ENCODE measurements at regions not wholly inside any gene's neighbourhood (a gene's known extent, or its start where the extent isn't known, plus 50 kb on each side); places are given as distances from the start of the nearest gene placed in this dataset.

DNA sequence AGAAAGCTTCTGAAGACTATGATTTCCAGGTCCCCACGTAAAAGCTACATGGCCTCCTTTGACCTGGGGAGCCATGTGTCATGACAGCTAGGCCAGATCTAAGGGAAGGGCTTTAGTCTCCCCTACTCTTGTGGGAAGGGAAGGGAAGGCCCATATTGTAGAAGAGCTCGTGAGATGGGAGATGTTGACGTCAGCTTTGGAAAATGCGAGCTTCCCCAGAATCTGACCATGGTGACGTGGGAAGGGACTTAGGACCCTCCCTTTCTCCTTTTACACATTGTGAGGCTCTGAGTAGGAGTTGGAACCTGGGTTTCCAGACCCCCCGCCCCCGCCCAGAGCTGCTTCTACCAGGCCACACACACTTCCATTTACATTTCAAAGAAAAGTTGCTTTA is 165.5 kb downstream of the SYK start:
- intact Hi-C loops (cut with micrococcal nuclease; ENCODE audit: unreplicated experiment) = no loop called here
- no peaks in the 10 kb centered on the region for H3K9me3 ChIP-seq (ENCODE audit: low read depth, low read length, poor library complexity, severe bottlenecking)
- H3K36me3 ChIP-seq (ENCODE audit: insufficient read depth, low read length, poor library complexity, severe bottlenecking) = no peaks in the 10 kb centered on the region
- POLR2A ChIA-PET (ENCODE audit: low non-redundant PET) = no interaction called here
- no TSS peak for BruUV-seq (replicated peaks)
- DNase-seq (ENCODE audit: low spot score) = no peak
- TF ChIP-seq, protein P1, sequence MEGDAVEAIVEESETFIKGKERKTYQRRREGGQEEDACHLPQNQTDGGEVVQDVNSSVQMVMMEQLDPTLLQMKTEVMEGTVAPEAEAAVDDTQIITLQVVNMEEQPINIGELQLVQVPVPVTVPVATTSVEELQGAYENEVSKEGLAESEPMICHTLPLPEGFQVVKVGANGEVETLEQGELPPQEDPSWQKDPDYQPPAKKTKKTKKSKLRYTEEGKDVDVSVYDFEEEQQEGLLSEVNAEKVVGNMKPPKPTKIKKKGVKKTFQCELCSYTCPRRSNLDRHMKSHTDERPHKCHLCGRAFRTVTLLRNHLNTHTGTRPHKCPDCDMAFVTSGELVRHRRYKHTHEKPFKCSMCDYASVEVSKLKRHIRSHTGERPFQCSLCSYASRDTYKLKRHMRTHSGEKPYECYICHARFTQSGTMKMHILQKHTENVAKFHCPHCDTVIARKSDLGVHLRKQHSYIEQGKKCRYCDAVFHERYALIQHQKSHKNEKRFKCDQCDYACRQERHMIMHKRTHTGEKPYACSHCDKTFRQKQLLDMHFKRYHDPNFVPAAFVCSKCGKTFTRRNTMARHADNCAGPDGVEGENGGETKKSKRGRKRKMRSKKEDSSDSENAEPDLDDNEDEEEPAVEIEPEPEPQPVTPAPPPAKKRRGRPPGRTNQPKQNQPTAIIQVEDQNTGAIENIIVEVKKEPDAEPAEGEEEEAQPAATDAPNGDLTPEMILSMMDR (conservative IDR thresholded peaks at IDR 0.05; ENCODE audit: low read depth, low read length) = no peak
- TF ChIP-seq EZH2 (IDR thresholded peaks at IDR 0.05; ENCODE audit: borderline replicate concordance, low read depth, low read length, poor library complexity, severe bottlenecking) = no peak
- H3K27ac ChIP-seq (ENCODE audit: low read depth, low read length, poor library complexity, severe bottlenecking) = no peak overlapping the region
- H3K4me1 ChIP-seq (ENCODE audit: insufficient read depth, low read length, poor library complexity, severe bottlenecking) = no peaks in the 10 kb centered on the region
- no peaks in the 10 kb centered on the region for H3K27me3 ChIP-seq (replicated peaks; ENCODE audit: insufficient read depth, low read depth, low read length, poor library complexity)
- H3K4me3 ChIP-seq (ENCODE audit: low read depth, low read length, poor library complexity, severe bottlenecking) = no peak overlapping the region
- CTCF ChIA-PET = no interaction called here

DNA sequence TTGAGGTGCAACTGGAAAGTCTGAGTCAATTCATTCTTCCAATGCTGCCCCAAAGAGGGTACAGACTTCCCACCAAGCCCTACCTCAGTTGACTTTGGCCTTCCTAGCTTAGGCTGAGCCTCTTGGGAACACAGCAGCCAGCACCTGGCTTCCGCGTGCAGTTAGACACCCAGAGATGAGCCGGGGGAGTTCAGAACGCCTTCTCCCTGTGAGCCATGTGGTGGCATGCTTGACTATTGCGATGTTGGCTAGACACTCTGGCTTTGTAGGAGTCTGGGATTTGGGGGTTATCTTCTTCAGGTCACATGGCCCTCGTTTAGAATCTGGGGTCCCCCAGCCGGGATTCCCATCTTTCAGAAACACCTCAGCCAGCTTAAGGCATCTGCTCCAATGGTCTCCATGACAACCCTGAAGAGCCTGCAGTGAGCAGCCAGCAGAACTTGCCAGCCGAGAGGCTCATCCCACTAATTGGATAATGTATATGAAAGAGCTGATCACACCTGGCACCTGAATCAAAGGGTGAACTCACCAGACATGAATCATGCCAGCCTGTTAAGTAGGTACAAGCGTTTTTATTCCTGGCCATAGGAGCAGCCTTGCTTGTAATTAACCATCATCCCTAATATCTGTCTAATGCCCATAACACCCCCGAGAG is 167.5 kb downstream of the SYK start:
- BruUV-seq (replicated peaks) = no TSS peak
- CTCF ChIA-PET = no interaction called here
- H3K27me3 ChIP-seq (replicated peaks; ENCODE audit: insufficient read depth, low read depth, low read length, poor library complexity) = no peaks in the 10 kb centered on the region
- POLR2A ChIA-PET (ENCODE audit: low non-redundant PET) = no interaction called here
- no peaks in the 10 kb centered on the region for H3K36me3 ChIP-seq (ENCODE audit: insufficient read depth, low read length, poor library complexity, severe bottlenecking)
- H3K9me3 ChIP-seq (ENCODE audit: low read depth, low read length, poor library complexity, severe bottlenecking) = no peaks in the 10 kb centered on the region
- DNase-seq (ENCODE audit: low spot score) = no peak
- no peak overlapping the region for H3K4me3 ChIP-seq (ENCODE audit: low read depth, low read length, poor library complexity, severe bottlenecking)
- intact Hi-C loops (cut with micrococcal nuclease; ENCODE audit: unreplicated experiment) = no loop called here
- no peak overlapping the region for H3K27ac ChIP-seq (ENCODE audit: low read depth, low read length, poor library complexity, severe bottlenecking)
- TF ChIP-seq, protein P1 (conservative IDR thresholded peaks at IDR 0.05; ENCODE audit: low read depth, low read length) = no peak
- no peak for TF ChIP-seq EZH2 (IDR thresholded peaks at IDR 0.05; ENCODE audit: borderline replicate concordance, low read depth, low read length, poor library complexity, severe bottlenecking)
- no peaks in the 10 kb centered on the region for H3K4me1 ChIP-seq (ENCODE audit: insufficient read depth, low read length, poor library complexity, severe bottlenecking)

DNA sequence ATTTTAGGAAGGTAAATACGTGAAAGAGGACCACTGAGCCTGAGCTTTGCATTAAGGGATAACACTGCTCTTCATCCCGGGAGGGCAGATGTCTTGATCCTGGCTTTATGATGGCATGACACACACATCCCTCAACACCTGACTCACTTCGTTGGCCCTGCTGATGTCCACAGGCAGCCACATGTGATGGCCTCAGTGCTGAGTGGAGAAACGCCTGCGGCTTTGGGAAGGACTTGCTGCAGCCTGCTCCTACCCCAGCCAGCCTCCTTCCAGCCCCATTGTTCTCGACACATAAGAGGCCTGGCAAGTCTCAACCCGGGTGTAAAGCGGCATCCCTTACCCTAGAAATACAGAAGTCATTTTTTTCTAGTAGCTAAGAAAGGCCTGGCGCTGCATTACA is 169.0 kb downstream of the SYK start:
- no TSS peak for BruUV-seq (replicated peaks)
- Histone ChIP-seq H3K36me3 (ENCODE audit: insufficient read depth, low read length, poor library complexity, severe bottlenecking) (no peaks in the 10 kb centered on the region), H3K27me3 (replicated peaks; ENCODE audit: insufficient read depth, low read depth, low read length, poor library complexity) (no peaks in the 10 kb centered on the region), H3K27ac (ENCODE audit: low read depth, low read length, poor library complexity, severe bottlenecking) (no peak overlapping the region), H3K4me3 (ENCODE audit: low read depth, low read length, poor library complexity, severe bottlenecking) (no peak overlapping the region), H3K9me3 (ENCODE audit: low read depth, low read length, poor library complexity, severe bottlenecking) (no peaks in the 10 kb centered on the region), H3K4me1 (ENCODE audit: insufficient read depth, low read length, poor library complexity, severe bottlenecking) (no peaks in the 10 kb centered on the region)
- CTCF ChIA-PET = no interaction called here
- no peak for TF ChIP-seq EZH2 (IDR thresholded peaks at IDR 0.05; ENCODE audit: borderline replicate concordance, low read depth, low read length, poor library complexity, severe bottlenecking)
- TF ChIP-seq, protein P1 (conservative IDR thresholded peaks at IDR 0.05; ENCODE audit: low read depth, low read length) = no peak
- intact Hi-C loops (cut with micrococcal nuclease; ENCODE audit: unreplicated experiment) = no loop called here
- POLR2A ChIA-PET (ENCODE audit: low non-redundant PET) = no interaction called here
- DNase-seq (ENCODE audit: low spot score) = no peak
